ENCODE measurements at regions not wholly inside any gene's neighbourhood (a gene's known extent, or its start where the extent isn't known, plus 50 kb on each side); places are given as distances from the start of the nearest gene placed in this dataset.
"Not testable (repeated sequence)": the region's sequence is repeated elsewhere in the genome, so short reads cannot be mapped to it uniquely, and the experiment has no call there.

GRCh38 chr5:29469581-29469980 is 1723.9 kb upstream of the CDH6 start:
- Mint-ChIP-seq H3K4me1 (no peaks in the 10 kb centered on the region), H3K4me3 (no peak overlapping the region), H3K27me3 (no peaks in the 10 kb centered on the region), H3K9me3 (ENCODE audit: low read depth) (peaks cover 10% of the 10 kb centered on the region), H3K36me3 (ENCODE audit: low read depth) (no peaks in the 10 kb centered on the region), H3K27ac (no peak overlapping the region)
- DNase-seq, result no peak
- ChIA-PET CTCF (no interaction called here), POLR2A (no interaction called here)
- intact Hi-C loops (cut with DNase I, micrococcal nuclease), result no loop called here
- no peak for ATAC-seq

DNA sequence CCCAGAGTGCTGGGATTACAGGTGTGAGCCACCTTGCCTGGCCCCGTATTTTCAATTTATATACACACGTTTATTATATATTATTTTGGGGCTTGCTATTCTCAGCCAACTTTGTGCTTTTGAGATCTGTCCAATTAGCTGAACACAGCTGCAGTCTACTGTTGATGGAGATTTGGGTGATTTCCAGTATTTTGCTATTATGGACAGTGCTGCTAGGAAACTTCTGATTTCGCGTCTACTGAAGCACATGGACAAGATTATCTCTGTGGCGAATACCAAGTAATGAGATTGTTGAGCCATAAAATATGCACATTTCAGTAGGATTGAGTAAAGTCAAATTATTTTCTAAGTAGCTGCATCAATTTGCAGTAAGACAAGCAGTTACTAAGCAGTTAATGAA is 1731.2 kb upstream of the CDH6 start:
- intact Hi-C loops (cut with DNase I, micrococcal nuclease), result no loop called here
- H3K27me3 Mint-ChIP-seq, result no peaks in the 10 kb centered on the region
- no peaks in the 10 kb centered on the region for H3K4me1 Mint-ChIP-seq
- H3K4me3 Mint-ChIP-seq, result no peak overlapping the region
- no peak for ATAC-seq
- ChIA-PET CTCF (no interaction called here), POLR2A (no interaction called here)
- H3K27ac Mint-ChIP-seq, result no peak overlapping the region
- no peaks in the 10 kb centered on the region for H3K36me3 Mint-ChIP-seq (ENCODE audit: low read depth)
- no peak for DNase-seq
- peaks cover 7% of the 10 kb centered on the region for H3K9me3 Mint-ChIP-seq (ENCODE audit: low read depth)

DNA sequence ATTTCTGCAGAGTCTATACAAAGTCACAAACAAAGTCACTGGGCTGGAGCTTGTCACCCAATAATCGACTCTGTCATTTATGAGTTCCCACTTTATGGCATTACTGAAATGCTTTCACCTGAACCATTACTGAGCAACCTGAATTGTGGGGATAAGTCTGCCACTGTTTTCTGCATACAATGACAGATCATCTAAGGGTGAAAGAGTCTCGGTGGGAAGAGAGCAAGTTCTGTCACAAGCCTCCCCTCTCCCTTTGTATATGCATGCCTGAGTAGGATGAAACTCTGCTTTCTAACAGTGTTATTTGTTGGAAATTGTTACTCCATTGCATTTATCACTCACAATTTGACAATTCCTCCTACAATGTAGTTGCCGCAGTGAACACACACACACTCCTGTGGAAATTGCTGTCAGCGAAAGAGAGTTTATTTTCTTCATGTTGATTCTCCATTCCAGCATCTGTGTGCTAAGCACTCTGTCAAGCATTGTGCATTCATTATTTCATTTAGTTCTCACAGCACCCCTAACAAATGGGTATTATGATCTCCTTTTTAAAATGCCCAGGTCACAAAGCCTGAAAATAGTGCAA is 1732.4 kb upstream of the CDH6 start:
- DNase-seq (no peak), ATAC-seq (no peak)
- Mint-ChIP-seq H3K4me3 (no peak overlapping the region), H3K36me3 (ENCODE audit: low read depth) (no peaks in the 10 kb centered on the region), H3K9me3 (ENCODE audit: low read depth) (peaks cover 7% of the 10 kb centered on the region), H3K27ac (no peak overlapping the region), H3K27me3 (no peaks in the 10 kb centered on the region), H3K4me1 (no peaks in the 10 kb centered on the region)
- ChIA-PET CTCF (no interaction called here), POLR2A (no interaction called here)
- intact Hi-C loops (cut with DNase I, micrococcal nuclease), result no loop called here

GRCh38 chr5:29451004-29451403 is 1742.5 kb upstream of the CDH6 start:
- DNase-seq; CTCF ChIA-PET; H3K36me3 Mint-ChIP-seq (ENCODE audit: low read depth); H3K4me3 Mint-ChIP-seq; POLR2A ChIA-PET; H3K9me3 Mint-ChIP-seq (ENCODE audit: low read depth); intact Hi-C loops (cut with DNase I, micrococcal nuclease); ATAC-seq; H3K27me3 Mint-ChIP-seq; H3K4me1 Mint-ChIP-seq; H3K27ac Mint-ChIP-seq: not testable (repeated sequence)

DNA sequence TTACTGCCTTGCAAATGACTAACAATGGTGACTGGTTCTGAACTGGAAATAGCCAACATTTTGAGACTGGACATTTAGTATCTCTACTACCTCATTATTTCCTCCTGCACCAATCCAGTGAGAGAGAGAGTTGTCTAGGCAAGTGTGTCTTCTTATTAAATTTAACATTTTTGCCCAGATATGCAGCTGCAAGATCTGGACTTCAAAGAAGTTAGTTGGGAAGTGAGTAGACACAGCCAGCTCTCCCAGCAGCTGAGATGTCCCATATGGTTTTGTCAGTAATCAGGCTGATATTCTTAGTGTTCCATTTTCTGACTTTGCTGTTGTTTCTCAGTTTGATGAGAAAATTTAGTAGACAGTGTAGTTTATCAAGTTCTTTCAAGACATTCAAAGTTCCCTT is 1778.8 kb upstream of the CDH6 start:
- Mint-ChIP-seq H3K4me1 (no peaks in the 10 kb centered on the region), H3K27ac (no peak overlapping the region), H3K36me3 (ENCODE audit: low read depth) (no peaks in the 10 kb centered on the region), H3K9me3 (ENCODE audit: low read depth) (peaks cover 10% of the 10 kb centered on the region), H3K27me3 (no peaks in the 10 kb centered on the region), H3K4me3 (no peak overlapping the region)
- no peak for ATAC-seq
- no peak for DNase-seq
- CTCF ChIA-PET, result no interaction called here
- POLR2A ChIA-PET, result interaction anchor here (0.7 kb wide), 1 partner anchor 1969 kb away, joined by 3 read pairs; no protein-coding TSS in a partner anchor
- intact Hi-C loops (cut with DNase I, micrococcal nuclease), result no loop called here

DNA sequence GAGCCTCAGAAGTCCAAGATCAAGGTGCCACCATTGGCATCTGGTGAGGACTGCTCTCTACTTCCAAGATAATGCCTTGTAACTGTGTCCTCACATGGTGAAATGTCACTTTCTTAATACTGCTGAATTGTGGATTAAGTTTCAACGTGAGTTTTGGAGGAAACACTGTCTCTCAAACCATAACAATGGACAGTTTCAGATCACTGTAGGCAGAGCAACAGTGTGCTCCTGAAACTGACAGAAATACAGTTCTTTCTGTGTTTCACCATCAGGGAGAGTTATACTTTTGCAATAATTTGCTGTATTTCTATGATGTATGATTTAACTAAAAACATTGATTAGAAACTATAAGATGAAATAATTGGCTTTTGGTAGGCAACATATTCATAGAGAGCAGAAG is 1780.5 kb upstream of the CDH6 start:
- ATAC-seq (no peak), DNase-seq (no peak)
- Mint-ChIP-seq H3K4me1 (no peaks in the 10 kb centered on the region), H3K36me3 (ENCODE audit: low read depth) (no peaks in the 10 kb centered on the region), H3K27me3 (no peaks in the 10 kb centered on the region), H3K4me3 (no peak overlapping the region), H3K27ac (no peak overlapping the region), H3K9me3 (ENCODE audit: low read depth) (peaks cover 12% of the 10 kb centered on the region)
- intact Hi-C loops (cut with DNase I, micrococcal nuclease), result no loop called here
- CTCF ChIA-PET, result no interaction called here
- POLR2A ChIA-PET, result no interaction called here

DNA sequence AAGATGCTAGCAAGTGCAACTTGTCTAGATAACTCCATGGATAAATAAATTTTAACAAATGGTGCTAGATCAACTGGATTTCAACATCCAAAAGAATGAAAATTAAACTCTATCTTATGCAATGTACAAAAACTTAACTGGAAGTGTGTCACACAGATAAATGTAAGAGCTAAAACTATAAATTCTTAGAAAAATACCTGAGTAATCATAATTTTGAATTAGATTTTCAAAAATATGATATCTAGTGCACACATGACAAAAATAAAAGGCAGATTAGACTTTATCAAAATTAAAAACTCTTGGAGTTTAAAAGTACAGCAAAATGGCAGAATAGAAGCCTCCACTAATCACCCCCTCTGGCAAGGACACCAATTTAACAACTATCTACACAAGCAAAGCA is 1791.2 kb upstream of the CDH6 start:
- POLR2A ChIA-PET, result no interaction called here

DNA sequence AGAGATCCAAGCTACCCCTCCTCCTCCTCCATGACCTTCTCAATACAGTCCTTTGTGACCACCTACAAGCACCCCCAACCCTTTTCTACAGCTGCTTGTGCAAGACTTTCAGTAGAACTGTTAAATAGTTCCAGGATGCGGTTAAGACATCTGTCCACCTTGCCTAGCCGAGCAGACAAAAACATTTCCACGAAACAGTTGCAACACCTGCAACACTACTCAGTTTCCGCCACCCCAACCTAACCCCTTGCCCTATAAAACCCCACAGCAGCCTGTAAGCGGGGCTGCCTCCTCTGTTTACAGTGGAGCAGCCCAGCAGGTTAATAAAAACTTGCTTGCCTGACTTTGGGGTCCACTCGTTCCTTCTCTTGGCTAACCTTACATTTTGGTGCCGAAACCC is 1803.5 kb upstream of the CDH6 start:
- ChIA-PET CTCF (no interaction called here), POLR2A (no interaction called here)
- Mint-ChIP-seq H3K27ac (no peak overlapping the region), H3K9me3 (ENCODE audit: low read depth) (peaks cover 14% of the 10 kb centered on the region), H3K27me3 (no peaks in the 10 kb centered on the region), H3K36me3 (ENCODE audit: low read depth) (no peaks in the 10 kb centered on the region), H3K4me3 (no peak overlapping the region), H3K4me1 (no peaks in the 10 kb centered on the region)
- intact Hi-C loops (cut with DNase I, micrococcal nuclease), result no loop called here
- no peak for ATAC-seq
- no peak for DNase-seq

More for the DNA sequence above, 1791.2 kb upstream of the CDH6 start:
- intact Hi-C loops (cut with DNase I, micrococcal nuclease), result no loop called here
- H3K27me3 Mint-ChIP-seq, result no peaks in the 10 kb centered on the region
- no peak overlapping the region for H3K4me3 Mint-ChIP-seq
- no peak for ATAC-seq
- no peak for DNase-seq
- H3K27ac Mint-ChIP-seq, result no peak overlapping the region
- H3K9me3 Mint-ChIP-seq (ENCODE audit: low read depth), result peaks cover 29% of the 10 kb centered on the region
- H3K36me3 Mint-ChIP-seq (ENCODE audit: low read depth), result no peaks in the 10 kb centered on the region
- H3K4me1 Mint-ChIP-seq, result no peaks in the 10 kb centered on the region
- CTCF ChIA-PET, result no interaction called here

DNA sequence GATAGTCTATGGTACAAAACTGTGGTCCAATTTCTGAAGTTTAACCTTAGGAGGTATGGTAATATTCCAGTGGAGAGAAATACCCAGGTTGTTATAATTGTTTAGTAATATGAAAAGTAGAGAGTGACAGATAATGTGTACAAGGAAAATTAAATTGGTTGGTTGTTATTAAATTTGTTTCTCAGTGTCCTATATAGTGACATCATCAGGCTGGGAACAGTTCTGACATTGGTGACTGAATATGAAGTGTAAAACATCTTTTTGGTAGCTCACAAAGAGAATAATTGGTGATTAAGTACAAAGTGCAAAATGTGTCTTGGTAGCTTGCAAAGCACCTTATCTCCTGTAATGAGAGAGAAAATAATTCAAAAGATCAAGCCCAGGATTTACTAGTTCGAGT is 1806.1 kb upstream of the CDH6 start:
- no peaks in the 10 kb centered on the region for H3K36me3 Mint-ChIP-seq (ENCODE audit: low read depth)
- H3K27me3 Mint-ChIP-seq, result no peaks in the 10 kb centered on the region
- ATAC-seq (no peak), DNase-seq (no peak)
- intact Hi-C loops (cut with DNase I, micrococcal nuclease), result no loop called here
- H3K4me1 Mint-ChIP-seq, result no peaks in the 10 kb centered on the region
- ChIA-PET CTCF (no interaction called here), POLR2A (no interaction called here)
- no peak overlapping the region for H3K27ac Mint-ChIP-seq
- no peak overlapping the region for H3K4me3 Mint-ChIP-seq
- peaks cover 26% of the 10 kb centered on the region for H3K9me3 Mint-ChIP-seq (ENCODE audit: low read depth)

- ATAC-seq, result no peak
- Mint-ChIP-seq H3K4me1 (no peaks in the 10 kb centered on the region), H3K27ac (no peak overlapping the region), H3K36me3 (ENCODE audit: low read depth) (no peaks in the 10 kb centered on the region), H3K9me3 (ENCODE audit: low read depth) (peaks cover 22% of the 10 kb centered on the region), H3K4me3 (no peak overlapping the region), H3K27me3 (no peaks in the 10 kb centered on the region)
- POLR2A ChIA-PET, result no interaction called here
- CTCF ChIA-PET, result no interaction called here
- intact Hi-C loops (cut with DNase I, micrococcal nuclease), result no loop called here
- no peak for DNase-seq
Observed at GRCh38 chr5:29382780-29383179, 1810.7 kb upstream of the CDH6 start.

DNA sequence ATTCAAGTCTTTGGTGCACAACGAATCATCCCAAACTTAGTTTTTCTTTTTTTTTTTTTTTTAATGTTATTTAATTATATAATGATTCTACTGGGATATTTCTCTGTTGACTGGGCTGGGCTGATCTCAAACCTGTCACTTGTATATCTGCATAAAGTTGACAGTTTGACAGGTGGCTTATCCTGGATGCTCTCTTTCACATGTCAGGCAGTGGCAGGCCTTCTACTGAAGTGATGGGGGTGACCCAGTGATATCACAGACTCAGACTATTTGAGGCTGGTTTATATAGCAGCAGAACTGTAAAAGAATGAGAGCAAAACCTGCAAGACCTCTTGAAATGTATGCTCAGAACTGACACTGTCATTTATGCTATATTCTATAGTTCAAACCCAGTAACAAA is 1813.5 kb upstream of the CDH6 start:
- ChIA-PET POLR2A (no interaction called here), CTCF (no interaction called here)
- Mint-ChIP-seq H3K9me3 (ENCODE audit: low read depth) (peaks cover 16% of the 10 kb centered on the region), H3K36me3 (ENCODE audit: low read depth) (no peaks in the 10 kb centered on the region), H3K27ac (no peak overlapping the region), H3K4me3 (no peak overlapping the region), H3K27me3 (no peaks in the 10 kb centered on the region), H3K4me1 (no peaks in the 10 kb centered on the region)
- intact Hi-C loops (cut with DNase I, micrococcal nuclease), result no loop called here
- no peak for ATAC-seq
- no peak for DNase-seq

- H3K36me3 Mint-ChIP-seq (ENCODE audit: low read depth), result no peaks in the 10 kb centered on the region
- no peaks in the 10 kb centered on the region for H3K4me1 Mint-ChIP-seq
- no peak overlapping the region for H3K27ac Mint-ChIP-seq
- CTCF ChIA-PET, result no interaction called here
- POLR2A ChIA-PET, result no interaction called here
- peaks cover 14% of the 10 kb centered on the region for H3K9me3 Mint-ChIP-seq (ENCODE audit: low read depth)
- ATAC-seq (no peak), DNase-seq (no peak)
- no peak overlapping the region for H3K4me3 Mint-ChIP-seq
- intact Hi-C loops (cut with DNase I, micrococcal nuclease), result no loop called here
- no peaks in the 10 kb centered on the region for H3K27me3 Mint-ChIP-seq
Observed at GRCh38 chr5:29379619-29380018, 1813.9 kb upstream of the CDH6 start.

GRCh38 chr5:29378104-29378503 is 1815.4 kb upstream of the CDH6 start:
- H3K27me3 Mint-ChIP-seq, result no peaks in the 10 kb centered on the region
- CTCF ChIA-PET, result no interaction called here

More at GRCh38 chr5:29378104-29378503, 1815.4 kb upstream of the CDH6 start:
- POLR2A ChIA-PET, result no interaction called here
- Mint-ChIP-seq H3K4me3 (no peak overlapping the region), H3K9me3 (ENCODE audit: low read depth) (peaks cover 9% of the 10 kb centered on the region), H3K36me3 (ENCODE audit: low read depth) (no peaks in the 10 kb centered on the region), H3K4me1 (no peaks in the 10 kb centered on the region), H3K27ac (no peak overlapping the region)
- ATAC-seq (no peak), DNase-seq (no peak)
- intact Hi-C loops (cut with DNase I, micrococcal nuclease), result no loop called here

Data from activated CD4-positive, alpha-beta T cell treated with anti-CD3 and anti-CD28 coated beads for 36 hours (primary cell).